Upper lobe of right lung (tissue), 1 donor: ENCODE measurements at regions not wholly inside any gene's neighbourhood (a gene's known extent, or its start where the extent isn't known, plus 50 kb on each side); places are given as distances from the start of the nearest gene placed in this dataset.

ENCODE experiments used
- ATAC-seq: fragments of 200-7000 bp; cut with Tn5 transposase; one replicate; pipeline ENCODE4 v1.9.1; 2020; ENCODE audit warnings: mild to moderate bottlenecking, moderate library complexity
- DNase-seq: peaks from one replicate; pipeline ENCODE4 v3.0.0-alpha.2; 2020
- H3K27ac ChIP-seq: fragments of 200-600 bp; one replicate; pipeline ENCODE4 v1.8.0; 2022
- H3K27me3 ChIP-seq: fragments of 200-600 bp; one replicate; pipeline ENCODE4 v1.8.0; 2022; ENCODE audit warnings: mild to moderate bottlenecking
- H3K36me3 ChIP-seq: fragments of 200-600 bp; one replicate; pipeline ENCODE4 v1.8.0; 2022
- H3K4me1 ChIP-seq: fragments of 200-600 bp; one replicate; pipeline ENCODE4 v1.8.0; 2022
- H3K4me3 ChIP-seq: fragments of 200-600 bp; one replicate; pipeline ENCODE4 v1.8.0; 2022; ENCODE audit warnings: mild to moderate bottlenecking
- H3K9me3 ChIP-seq: fragments of 200-600 bp; one replicate; pipeline ENCODE4 v1.8.0; 2022
- CTCF ChIP-seq: fragments of 200-600 bp; IDR thresholded peaks from one replicate; pipeline ENCODE4 v1.8.0; 2022; ENCODE audit warnings: antibody characterized with exemption
- intact Hi-C: fragments of 100-400 bp; cut with DNase I; formaldehyde crosslinking; loops from one replicate; pipeline ENCODE4 v1.11.0; 2022
- donor health status: DM: no; HTN: yes; CAD: no; lungs with severe emphysema.

DNA sequence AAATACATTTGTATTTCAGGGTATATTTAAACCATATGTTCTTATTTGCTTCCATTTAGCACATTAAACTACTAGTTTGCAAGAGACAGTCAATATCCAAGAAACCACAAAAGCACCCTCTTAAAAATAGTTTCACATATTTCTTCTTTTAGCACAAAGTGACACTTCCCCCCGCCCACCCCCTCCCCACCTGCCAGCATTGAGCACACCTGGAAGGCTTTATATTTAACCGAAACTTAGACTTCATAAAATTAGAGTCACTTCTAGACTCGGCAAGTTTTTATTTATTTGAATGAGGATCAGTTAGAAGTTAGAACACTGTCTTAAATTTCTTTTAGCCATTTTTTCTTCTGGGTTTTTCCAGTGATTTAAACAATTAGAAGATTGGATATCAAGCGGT is 355.9 kb upstream of the FIGN start:
- TF ChIP-seq CTCF = no peak
- H3K36me3 ChIP-seq = no peaks in the 10 kb centered on the region
- no peaks in the 10 kb centered on the region for H3K4me1 ChIP-seq
- no peak for ATAC-seq
- no peaks in the 10 kb centered on the region for H3K27me3 ChIP-seq
- no peak overlapping the region for H3K27ac ChIP-seq
- H3K9me3 ChIP-seq = no peaks in the 10 kb centered on the region
- intact Hi-C loops = no loop called here
- DNase-seq = no peak
- H3K4me3 ChIP-seq = no peak overlapping the region

DNA sequence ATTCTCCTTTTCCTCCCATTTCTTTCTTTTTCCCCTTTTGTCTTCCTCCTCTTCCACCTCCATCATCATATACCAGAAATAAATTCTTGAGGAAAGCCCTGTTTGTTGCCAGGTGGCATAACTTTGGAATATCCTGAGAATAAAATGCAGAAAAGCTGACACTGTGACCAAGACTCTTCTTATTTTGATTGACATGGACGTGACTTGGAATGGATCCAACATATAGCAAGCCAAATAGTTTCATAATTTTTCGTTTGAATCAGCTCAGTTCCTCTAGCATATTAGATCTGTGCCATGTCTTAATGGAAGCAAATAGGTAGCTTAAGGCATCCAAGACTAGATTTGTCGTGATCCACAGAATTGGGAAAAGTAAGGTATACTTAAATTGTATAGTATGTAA is 354.7 kb upstream of the FIGN start:
- no peaks in the 10 kb centered on the region for H3K9me3 ChIP-seq
- no peak for DNase-seq
- intact Hi-C loops = no loop called here

DNA sequence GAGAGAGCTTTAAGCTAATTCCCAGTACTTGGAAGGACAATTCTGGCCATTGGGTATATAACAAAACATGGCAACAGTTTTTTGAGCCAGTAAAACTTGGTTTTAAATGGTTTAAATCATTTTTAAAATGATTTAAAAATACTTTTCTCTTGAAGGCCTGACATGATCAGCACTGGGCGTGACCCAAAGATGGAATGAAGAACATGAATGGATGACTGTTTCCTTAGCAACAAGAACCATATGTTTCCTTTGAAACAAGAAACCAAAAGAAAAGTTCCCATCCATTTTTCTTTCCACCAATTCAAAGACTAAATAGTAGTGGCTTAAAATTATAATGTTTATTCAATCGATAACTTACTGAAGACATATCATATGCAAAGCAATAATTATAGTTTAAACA is 348.3 kb upstream of the FIGN start:
- no peaks in the 10 kb centered on the region for H3K27me3 ChIP-seq
- no peak for DNase-seq
- H3K4me1 ChIP-seq = no peaks in the 10 kb centered on the region
- intact Hi-C loops = no loop called here
- ATAC-seq = no peak
- H3K9me3 ChIP-seq = no peaks in the 10 kb centered on the region
- H3K36me3 ChIP-seq = no peaks in the 10 kb centered on the region
- H3K4me3 ChIP-seq = no peak overlapping the region
- no peak overlapping the region for H3K27ac ChIP-seq
- no peak for TF ChIP-seq CTCF

More for the DNA sequence above, 354.7 kb upstream of the FIGN start:
- no peaks in the 10 kb centered on the region for H3K36me3 ChIP-seq
- H3K27me3 ChIP-seq = no peaks in the 10 kb centered on the region
- no peak overlapping the region for H3K4me3 ChIP-seq
- no peaks in the 10 kb centered on the region for H3K4me1 ChIP-seq
- TF ChIP-seq CTCF = no peak
- no peak for ATAC-seq
- H3K27ac ChIP-seq = no peak overlapping the region

GRCh38 chr2:164080486-164080885 is 344.7 kb upstream of the FIGN start:
- H3K27ac ChIP-seq = no peak overlapping the region
- no peaks in the 10 kb centered on the region for H3K36me3 ChIP-seq
- DNase-seq (no peak), ATAC-seq (no peak)
- no peak overlapping the region for H3K4me3 ChIP-seq
- intact Hi-C loops = no loop called here
- TF ChIP-seq CTCF = no peak
- no peaks in the 10 kb centered on the region for H3K9me3 ChIP-seq
- H3K27me3 ChIP-seq = no peaks in the 10 kb centered on the region
- H3K4me1 ChIP-seq = no peaks in the 10 kb centered on the region

DNA sequence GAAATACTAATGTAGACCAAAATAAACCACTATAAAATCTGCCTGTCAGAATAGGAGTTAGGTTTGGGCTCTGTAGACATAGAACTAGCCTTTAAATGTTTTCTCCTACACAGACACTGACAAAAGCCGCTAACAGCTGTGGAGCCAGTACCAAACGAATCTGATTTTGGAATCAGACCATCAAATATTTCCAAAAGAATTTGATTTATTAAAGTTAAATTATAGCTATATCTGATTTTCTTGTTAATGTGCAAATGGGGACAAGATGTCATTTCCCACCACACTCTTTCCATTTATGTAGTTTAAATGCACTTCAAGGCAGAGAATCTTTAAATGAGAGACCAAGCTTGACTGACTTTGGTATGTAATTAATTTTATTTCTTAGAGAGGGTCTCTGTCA is 343.4 kb upstream of the FIGN start:
- Histone ChIP-seq H3K4me1 (no peaks in the 10 kb centered on the region), H3K9me3 (no peaks in the 10 kb centered on the region), H3K36me3 (no peaks in the 10 kb centered on the region), H3K27me3 (no peaks in the 10 kb centered on the region), H3K4me3 (no peak overlapping the region), H3K27ac (no peak overlapping the region)
- DNase-seq (no peak), ATAC-seq (no peak)
- no peak for TF ChIP-seq CTCF
- intact Hi-C loops = no loop called here

DNA sequence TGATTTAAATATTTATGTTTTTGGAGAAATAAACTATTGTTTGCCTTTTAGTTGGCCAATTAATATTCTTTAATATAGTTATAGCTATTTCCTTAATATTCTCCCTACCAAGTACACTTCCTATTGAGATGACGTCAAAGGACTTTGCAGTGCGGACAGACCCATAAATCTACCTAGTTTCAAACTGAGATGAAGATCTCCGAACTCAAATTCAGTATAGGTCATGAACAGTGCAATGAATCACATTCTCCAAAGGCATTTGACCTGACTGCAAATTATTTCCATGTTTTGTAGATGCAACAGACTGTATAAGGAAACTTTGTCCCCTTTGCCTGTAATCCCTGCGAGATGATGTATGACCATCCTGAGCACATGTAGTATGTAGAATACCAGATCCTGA is 342.6 kb upstream of the FIGN start:
- Histone ChIP-seq H3K4me1 (no peaks in the 10 kb centered on the region), H3K27ac (no peak overlapping the region), H3K36me3 (no peaks in the 10 kb centered on the region), H3K4me3 (no peak overlapping the region), H3K27me3 (no peaks in the 10 kb centered on the region), H3K9me3 (no peaks in the 10 kb centered on the region)
- no peak for TF ChIP-seq CTCF
- ATAC-seq = no peak
- intact Hi-C loops = no loop called here
- DNase-seq = no peak
